ENCODE measurements at regions not wholly inside any gene's neighbourhood (a gene's known extent, or its start where the extent isn't known, plus 50 kb on each side); places are given as distances from the start of the nearest gene placed in this dataset.

DNA sequence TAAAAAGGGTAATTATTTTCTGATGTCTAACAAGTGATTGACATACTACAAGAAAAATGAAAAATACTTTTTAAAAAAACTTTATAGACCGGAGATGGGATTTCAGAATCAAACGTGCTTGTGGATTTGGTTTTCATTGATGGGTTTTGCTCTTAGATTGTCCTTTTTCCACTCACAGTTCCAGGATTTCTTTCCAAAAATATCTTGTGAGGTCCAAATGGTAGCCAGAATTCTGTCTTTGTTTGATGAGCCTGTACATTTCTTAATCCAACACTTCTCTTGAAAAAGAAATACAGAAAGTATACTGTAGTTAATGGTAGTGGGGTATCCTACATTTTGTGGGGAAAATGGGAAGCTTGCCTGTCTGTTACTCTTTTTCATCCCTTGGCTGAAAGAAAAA, 329.3 kb downstream of the KCNJ2 start:
- Histone ChIP-seq H3K4me3 (no peak overlapping the region), H3K36me3 (no peaks in the 10 kb centered on the region), H3K27ac (no peak overlapping the region), H3K4me1 (no peaks in the 10 kb centered on the region), H3K27me3 (no peaks in the 10 kb centered on the region), H3K9me3 (no peaks in the 10 kb centered on the region)
- no peak for DNase-seq (ENCODE audit: low spot score)
- TF ChIP-seq, protein P1, sequence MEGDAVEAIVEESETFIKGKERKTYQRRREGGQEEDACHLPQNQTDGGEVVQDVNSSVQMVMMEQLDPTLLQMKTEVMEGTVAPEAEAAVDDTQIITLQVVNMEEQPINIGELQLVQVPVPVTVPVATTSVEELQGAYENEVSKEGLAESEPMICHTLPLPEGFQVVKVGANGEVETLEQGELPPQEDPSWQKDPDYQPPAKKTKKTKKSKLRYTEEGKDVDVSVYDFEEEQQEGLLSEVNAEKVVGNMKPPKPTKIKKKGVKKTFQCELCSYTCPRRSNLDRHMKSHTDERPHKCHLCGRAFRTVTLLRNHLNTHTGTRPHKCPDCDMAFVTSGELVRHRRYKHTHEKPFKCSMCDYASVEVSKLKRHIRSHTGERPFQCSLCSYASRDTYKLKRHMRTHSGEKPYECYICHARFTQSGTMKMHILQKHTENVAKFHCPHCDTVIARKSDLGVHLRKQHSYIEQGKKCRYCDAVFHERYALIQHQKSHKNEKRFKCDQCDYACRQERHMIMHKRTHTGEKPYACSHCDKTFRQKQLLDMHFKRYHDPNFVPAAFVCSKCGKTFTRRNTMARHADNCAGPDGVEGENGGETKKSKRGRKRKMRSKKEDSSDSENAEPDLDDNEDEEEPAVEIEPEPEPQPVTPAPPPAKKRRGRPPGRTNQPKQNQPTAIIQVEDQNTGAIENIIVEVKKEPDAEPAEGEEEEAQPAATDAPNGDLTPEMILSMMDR (IDR thresholded peaks at IDR 0.05): no peak

DNA sequence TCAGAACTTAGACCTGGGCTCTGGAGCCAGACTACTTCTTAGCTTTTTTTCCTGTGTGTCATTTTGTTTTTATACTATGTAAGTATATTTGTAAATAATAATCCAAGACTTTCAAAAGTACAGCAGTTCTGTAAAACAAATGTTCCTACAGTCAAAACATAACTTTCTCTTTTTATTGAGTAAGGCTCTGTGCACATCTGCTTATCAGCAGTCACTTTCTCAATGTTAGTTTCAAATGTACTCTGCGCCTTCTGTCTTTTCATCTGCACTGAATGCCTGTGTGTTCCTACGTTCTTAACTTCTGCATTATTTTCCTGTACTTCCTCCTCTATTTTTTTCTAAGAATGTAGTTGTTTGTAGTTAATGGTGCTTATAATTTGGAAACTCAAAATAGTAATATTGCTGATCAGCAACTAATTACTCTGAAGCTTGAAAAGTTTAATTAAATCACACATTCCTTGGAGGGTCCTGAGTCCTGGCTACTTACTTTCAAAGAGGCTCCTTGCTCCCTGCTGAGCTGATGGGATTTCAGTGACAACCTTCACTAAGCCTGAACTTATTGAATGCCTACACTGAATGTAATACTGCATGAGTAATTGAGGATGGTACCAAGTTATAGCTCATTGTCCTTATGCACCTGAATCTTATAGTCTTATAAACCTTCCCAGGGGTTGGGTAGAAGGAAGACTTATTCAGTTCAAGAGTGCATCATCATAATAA, 329.9 kb downstream of the KCNJ2 start:
- Histone ChIP-seq H3K27ac (no peak overlapping the region), H3K4me1 (no peaks in the 10 kb centered on the region), H3K36me3 (no peaks in the 10 kb centered on the region), H3K27me3 (no peaks in the 10 kb centered on the region), H3K4me3 (no peak overlapping the region), H3K9me3 (no peaks in the 10 kb centered on the region)
- TF ChIP-seq, protein P1 (IDR thresholded peaks at IDR 0.05): no peak
- DNase-seq (ENCODE audit: low spot score): no peak

DNA sequence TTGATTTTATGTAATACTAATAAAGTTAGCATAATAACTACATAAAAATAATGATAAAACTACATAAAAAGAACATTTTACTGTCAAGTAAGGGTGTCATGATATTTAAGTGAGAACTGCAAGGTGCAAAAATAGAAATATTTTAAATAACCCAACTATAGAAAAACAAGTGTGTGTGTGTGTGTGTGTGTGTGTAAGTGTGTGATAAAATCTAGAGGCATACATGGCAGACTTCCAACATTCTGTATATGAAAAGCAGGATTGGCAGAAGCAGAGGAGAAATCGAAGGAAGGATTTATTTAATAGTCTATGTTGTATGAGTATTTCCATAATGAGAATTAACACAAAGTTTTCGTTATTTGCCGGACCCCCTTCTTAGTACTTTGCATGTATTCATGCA, 334.1 kb downstream of the KCNJ2 start:
- H3K4me1 ChIP-seq: no peaks in the 10 kb centered on the region
- no peaks in the 10 kb centered on the region for H3K36me3 ChIP-seq
- DNase-seq (ENCODE audit: low spot score): no peak
- H3K4me3 ChIP-seq: no peak overlapping the region
- no peaks in the 10 kb centered on the region for H3K9me3 ChIP-seq
- no peaks in the 10 kb centered on the region for H3K27me3 ChIP-seq
- TF ChIP-seq, protein P1 (IDR thresholded peaks at IDR 0.05): no peak
- no peak overlapping the region for H3K27ac ChIP-seq

DNA sequence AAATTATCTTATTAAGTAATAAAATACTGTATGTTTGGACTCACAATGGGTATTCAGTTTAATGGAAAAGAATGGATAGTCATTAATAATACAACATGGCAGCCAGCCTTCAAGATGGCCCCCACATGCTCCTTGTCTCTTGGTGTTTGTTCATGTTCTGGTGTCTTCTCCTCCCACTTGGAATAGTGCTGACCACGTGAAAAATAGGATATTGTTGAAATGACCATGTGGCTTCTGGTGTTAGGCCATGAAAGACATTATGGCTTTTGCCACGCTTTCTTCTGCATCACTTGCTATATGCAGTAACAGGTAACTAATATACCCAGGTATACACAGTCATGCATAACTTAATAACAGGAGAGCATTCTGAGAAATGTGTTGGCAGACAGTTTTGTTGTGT, 341.0 kb downstream of the KCNJ2 start:
- Histone ChIP-seq H3K27ac (no peak overlapping the region), H3K4me1 (no peaks in the 10 kb centered on the region), H3K9me3 (no peaks in the 10 kb centered on the region), H3K4me3 (no peak overlapping the region), H3K27me3 (no peaks in the 10 kb centered on the region), H3K36me3 (no peaks in the 10 kb centered on the region)
- DNase-seq (ENCODE audit: low spot score): no peak
- TF ChIP-seq, protein P1 (IDR thresholded peaks at IDR 0.05): no peak

GRCh38 chr17:70517816-70518215, 348.5 kb downstream of the KCNJ2 start:
- no peak overlapping the region for H3K4me3 ChIP-seq
- TF ChIP-seq, protein P1 (IDR thresholded peaks at IDR 0.05): no peak
- H3K27me3 ChIP-seq: no peaks in the 10 kb centered on the region
- no peaks in the 10 kb centered on the region for H3K9me3 ChIP-seq
- no peak overlapping the region for H3K27ac ChIP-seq
- H3K36me3 ChIP-seq: no peaks in the 10 kb centered on the region
- no peak for DNase-seq (ENCODE audit: low spot score)
- H3K4me1 ChIP-seq: peaks cover 0 to 12% of the 10 kb centered on the region in 2 donors

DNA sequence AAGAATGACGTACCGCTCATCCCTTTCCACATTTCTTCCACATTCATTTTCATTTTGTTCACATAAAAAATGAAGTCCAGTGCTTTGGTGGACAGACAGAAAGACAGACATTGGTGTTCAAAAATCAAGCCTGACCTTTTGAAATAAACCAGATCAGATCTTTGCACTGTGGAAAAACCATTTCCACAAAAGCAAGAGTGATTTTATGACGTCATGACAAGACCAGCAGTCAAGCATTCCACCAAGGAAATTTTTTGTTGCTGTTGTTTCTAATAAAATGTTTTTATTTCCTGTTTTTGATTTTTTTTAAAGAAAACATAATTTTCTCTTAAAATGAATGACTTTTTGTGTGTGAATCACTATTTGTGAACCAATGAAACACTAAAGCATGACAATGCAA, 350.0 kb downstream of the KCNJ2 start:
- DNase-seq (ENCODE audit: low spot score): no peak
- no peaks in the 10 kb centered on the region for H3K36me3 ChIP-seq
- no peak overlapping the region for H3K27ac ChIP-seq
- TF ChIP-seq, protein P1 (IDR thresholded peaks at IDR 0.05): no peak
- no peaks in the 10 kb centered on the region for H3K9me3 ChIP-seq
- H3K4me1 ChIP-seq: peaks cover 0 to 12% of the 10 kb centered on the region in 2 donors
- no peaks in the 10 kb centered on the region for H3K27me3 ChIP-seq
- H3K4me3 ChIP-seq: no peak overlapping the region
